ENCODE measurements at regions not wholly inside any gene's neighbourhood (a gene's known extent, or its start where the extent isn't known, plus 50 kb on each side); places are given as distances from the start of the nearest gene placed in this dataset.
"Not testable (repeated sequence)": the region's sequence is repeated elsewhere in the genome, so short reads cannot be mapped to it uniquely, and the experiment has no call there.

DNA sequence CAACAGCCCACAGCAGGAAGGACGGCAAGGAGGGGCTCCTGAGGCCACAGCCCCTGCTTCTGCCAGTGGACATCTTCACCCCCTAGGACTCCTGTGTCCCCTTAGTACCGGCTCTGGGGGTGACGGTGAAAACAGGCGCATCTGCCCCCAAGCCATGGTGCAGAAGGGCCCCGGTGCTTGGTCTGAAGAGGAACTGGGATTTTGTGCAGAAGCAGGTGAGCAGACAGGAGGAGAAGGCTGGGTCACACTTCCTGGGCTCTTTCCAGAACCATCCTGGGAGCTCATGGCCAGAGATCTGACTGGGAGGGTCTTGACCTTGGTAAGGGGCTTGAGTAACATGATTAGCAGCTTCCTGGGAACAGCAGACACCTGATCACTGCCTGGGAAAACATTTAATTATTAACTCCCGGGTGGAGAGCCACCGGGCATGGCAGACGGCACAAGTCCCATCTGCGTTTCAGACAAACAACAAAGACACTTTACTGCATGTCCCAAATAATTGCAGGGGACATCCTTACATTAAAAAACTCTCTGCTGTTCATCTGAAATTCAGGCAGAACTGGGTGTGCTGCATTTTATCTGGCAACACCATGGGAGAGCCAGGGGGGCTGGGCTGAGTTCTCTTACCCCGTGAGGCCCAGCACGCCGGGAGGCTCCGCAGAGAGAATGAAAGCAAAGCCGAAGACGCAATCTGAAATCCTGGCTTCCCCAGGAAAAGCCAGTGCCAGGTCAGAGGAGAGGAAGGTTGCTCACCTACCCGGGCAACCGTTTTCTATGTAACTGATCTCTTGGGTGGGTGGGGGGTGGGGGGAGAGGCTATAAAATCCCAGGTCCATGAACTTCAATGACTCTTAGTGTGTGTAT is 1542.8 kb downstream of the TSPY10 start:
- H3K9ac ChIP-seq (ENCODE audit: low read length): no peak overlapping the region
- no peaks in the 10 kb centered on the region for H3K27me3 ChIP-seq (replicated peaks in 1 of 4; ENCODE audit: control extremely low read depth in 1 of 4, control insufficient read depth in 3 of 4, insufficient read depth in 4 of 4, low read length in 3 of 4)
- ChIA-PET POLR2A (no interaction called here), CTCF (no interaction called here)
- H3K4me2 ChIP-seq (replicated peaks; ENCODE audit: low read depth, low read length, poor library complexity, severe bottlenecking): no peak overlapping the region
- Mint-ChIP-seq H3K27me3 (no peaks in the 10 kb centered on the region), H3K4me3 (no peak overlapping the region), H3K27ac (no peak overlapping the region), H3K9me3 (ENCODE audit: insufficient read depth) (no peaks in the 10 kb centered on the region), H3K4me1 (no peaks in the 10 kb centered on the region)
- no peaks in the 10 kb centered on the region for H4K20me1 ChIP-seq (ENCODE audit: control insufficient read depth, insufficient read depth, low read length, poor library complexity, severe bottlenecking)
- no peaks in the 10 kb centered on the region for H3K4me1 ChIP-seq (ENCODE audit: control insufficient read depth in 2 of 2, insufficient read depth in 2 of 2, low read length in 2 of 2)
- ATAC-seq (ENCODE audit: low read depth) (no peak), DNase-seq (no peak)
- no peak for TF ChIP-seq EZH2 (IDR thresholded peaks at IDR 0.05; ENCODE audit: borderline replicate concordance, insufficient read depth, low read depth, low read length, poor library complexity, severe bottlenecking)
- no peak for TF ChIP-seq CTCF (IDR thresholded peaks at IDR 0.05)
- no peak overlapping the region for H2AFZ ChIP-seq (ENCODE audit: insufficient read depth, low read depth, low read length, poor library complexity, severe bottlenecking)
- 90% methylated on average over 10 of the region's 17 CpGs for WGBS (ENCODE audit: insufficient coverage)
- peaks cover 0 to 8% (median 0%) of the 10 kb centered on the region in 3 donors for H3K9me3 ChIP-seq (ENCODE audit: control extremely low read depth in 1 of 3, control insufficient read depth in 2 of 3, insufficient read depth in 1 of 3, low read length in 2 of 3)
- H3K36me3 ChIP-seq (replicated peaks in 1 of 2; ENCODE audit: control extremely low read depth in 1 of 2, control insufficient read depth in 1 of 2, extremely low read depth in 1 of 2, insufficient read depth in 2 of 2, low read length in 1 of 2): no peaks in the 10 kb centered on the region
- intact Hi-C loops (cut with micrococcal nuclease): no loop called here
- no peak overlapping the region for H3K4me3 ChIP-seq (ENCODE audit: control extremely low read depth in 1 of 5, extremely low read depth in 1 of 5, insufficient read depth in 1 of 5, low read depth in 2 of 5, low read length in 4 of 5)
- no peak overlapping the region for H3K27ac ChIP-seq (ENCODE audit: low read length in 2 of 2)
- H3K79me2 ChIP-seq (ENCODE audit: control insufficient read depth, insufficient read depth, low read length): no peaks in the 10 kb centered on the region

- DNase-seq; H3K4me1 Mint-ChIP-seq; ATAC-seq (ENCODE audit: low read depth); H4K20me1 ChIP-seq (ENCODE audit: control insufficient read depth, insufficient read depth, low read length, poor library complexity, severe bottlenecking); H3K9me3 Mint-ChIP-seq (ENCODE audit: insufficient read depth); H3K4me3 Mint-ChIP-seq; H3K36me3 ChIP-seq (replicated peaks in 1 of 2; ENCODE audit: control extremely low read depth in 1 of 2, control insufficient read depth in 1 of 2, extremely low read depth in 1 of 2, insufficient read depth in 2 of 2, low read length in 1 of 2); H3K4me3 ChIP-seq (ENCODE audit: control extremely low read depth in 1 of 5, extremely low read depth in 1 of 5, insufficient read depth in 1 of 5, low read depth in 2 of 5, low read length in 4 of 5); intact Hi-C loops (cut with micrococcal nuclease); POLR2A ChIA-PET; H2AFZ ChIP-seq (ENCODE audit: insufficient read depth, low read depth, low read length, poor library complexity, severe bottlenecking); H3K27ac Mint-ChIP-seq; H3K4me2 ChIP-seq (replicated peaks; ENCODE audit: low read depth, low read length, poor library complexity, severe bottlenecking); CTCF ChIA-PET; H3K79me2 ChIP-seq (ENCODE audit: control insufficient read depth, insufficient read depth, low read length); H3K27me3 ChIP-seq (replicated peaks in 1 of 4; ENCODE audit: control extremely low read depth in 1 of 4, control insufficient read depth in 3 of 4, insufficient read depth in 4 of 4, low read length in 3 of 4); H3K27me3 Mint-ChIP-seq; H3K9me3 ChIP-seq (ENCODE audit: control extremely low read depth in 1 of 3, control insufficient read depth in 2 of 3, insufficient read depth in 1 of 3, low read length in 2 of 3); H3K9ac ChIP-seq (ENCODE audit: low read length); H3K27ac ChIP-seq (ENCODE audit: low read length in 2 of 2); H3K4me1 ChIP-seq (ENCODE audit: control insufficient read depth in 2 of 2, insufficient read depth in 2 of 2, low read length in 2 of 2): not testable (repeated sequence)
- 89% methylated on average over 1 of the region's 3 CpGs for WGBS (ENCODE audit: insufficient coverage)
Measured at GRCh38 chrY:11085801-11086200, 1558.1 kb downstream of the TSPY10 start.

GRCh38 chrY:11097498-11097897 is 1569.8 kb downstream of the TSPY10 start:
- H3K27me3 ChIP-seq (replicated peaks in 1 of 4; ENCODE audit: control extremely low read depth in 1 of 4, control insufficient read depth in 3 of 4, insufficient read depth in 4 of 4, low read length in 3 of 4); H3K79me2 ChIP-seq (ENCODE audit: control insufficient read depth, insufficient read depth, low read length); H2AFZ ChIP-seq (ENCODE audit: insufficient read depth, low read depth, low read length, poor library complexity, severe bottlenecking); H3K4me2 ChIP-seq (replicated peaks; ENCODE audit: low read depth, low read length, poor library complexity, severe bottlenecking); H3K4me3 Mint-ChIP-seq; H3K4me3 ChIP-seq (ENCODE audit: control extremely low read depth in 1 of 5, extremely low read depth in 1 of 5, insufficient read depth in 1 of 5, low read depth in 2 of 5, low read length in 4 of 5); H3K4me1 ChIP-seq (ENCODE audit: control insufficient read depth in 2 of 2, insufficient read depth in 2 of 2, low read length in 2 of 2); ATAC-seq (ENCODE audit: low read depth); DNase-seq; H3K9me3 Mint-ChIP-seq (ENCODE audit: insufficient read depth); H3K36me3 ChIP-seq (replicated peaks in 1 of 2; ENCODE audit: control extremely low read depth in 1 of 2, control insufficient read depth in 1 of 2, extremely low read depth in 1 of 2, insufficient read depth in 2 of 2, low read length in 1 of 2); H3K4me1 Mint-ChIP-seq; H3K27ac ChIP-seq (ENCODE audit: low read length in 2 of 2); POLR2A ChIA-PET; H4K20me1 ChIP-seq (ENCODE audit: control insufficient read depth, insufficient read depth, low read length, poor library complexity, severe bottlenecking); H3K9ac ChIP-seq (ENCODE audit: low read length); intact Hi-C loops (cut with micrococcal nuclease); H3K27ac Mint-ChIP-seq; H3K27me3 Mint-ChIP-seq: not testable (repeated sequence)
- WGBS (ENCODE audit: insufficient coverage): 80% methylated on average over 4 of the region's 20 CpGs
- CTCF ChIA-PET: interaction anchor here (0.7 kb wide), 1 partner anchor 104 kb away, joined by 3 read pairs; no protein-coding TSS in a partner anchor
- peaks cover 0 to 47% (median 2%) of the 10 kb centered on the region in 3 donors for H3K9me3 ChIP-seq (ENCODE audit: control extremely low read depth in 1 of 3, control insufficient read depth in 2 of 3, insufficient read depth in 1 of 3, low read length in 2 of 3)

Data from B cell (primary cell).